WERI-Rb-1 (cell line): ENCODE measurements at regions not wholly inside any gene's neighbourhood (a gene's known extent, or its start where the extent isn't known, plus 50 kb on each side); places are given as distances from the start of the nearest gene placed in this dataset.

Experiments used
- DNase-seq: peaks from one replicate; pipeline ENCODE4 v3.0.0-alpha.2; 2020
- H3K27ac ChIP-seq: fragments of 250-450 bp; sonication (Bioruptor Pico); 2 replicates; pipeline ENCODE4 v1.5.1; 2020; ENCODE audit warnings: mild to moderate bottlenecking, moderate library complexity
- H3K27me3 ChIP-seq: fragments of 250-450 bp; sonication (Bioruptor Pico); 2 replicates; pipeline ENCODE4 v1.5.1; 2021; ENCODE audit warnings: mild to moderate bottlenecking, low read depth, moderate library complexity; ENCODE audit not compliant: insufficient read depth, severe bottlenecking
- H3K36me3 ChIP-seq: fragments of 250-450 bp; sonication (Bioruptor Pico); 2 replicates; pipeline ENCODE4 v1.5.1; 2020; ENCODE audit warnings: mild to moderate bottlenecking, moderate library complexity
- H3K4me3 ChIP-seq: 2 replicates; pipeline ENCODE4 v1.5.1; 2011; ENCODE audit warnings: low read depth, mild to moderate bottlenecking, control low read depth, low read length
- H3K9me3 ChIP-seq: fragments of 250-450 bp; sonication (Bioruptor Pico); 2 replicates; pipeline ENCODE4 v1.5.1; 2021; ENCODE audit warnings: mild to moderate bottlenecking, moderate library complexity; ENCODE audit not compliant: severe bottlenecking
- CTCF ChIP-seq: IDR thresholded peaks from 2 replicates; pipeline ENCODE4 v1.5.1; 2011; ENCODE audit warnings: low read depth, mild to moderate bottlenecking, control low read depth, inconsistent platforms, low read length

GRCh38 chr10:130500261-130501000 lies 364.2 kb downstream of the GLRX3 start:
- peaks cover 4% of the 10 kb centered on the region for H3K9me3 ChIP-seq
- no peak for TF ChIP-seq CTCF
- H3K36me3 ChIP-seq, result no peaks in the 10 kb centered on the region
- H3K27me3 ChIP-seq, result no peaks in the 10 kb centered on the region
- no peak overlapping the region for H3K27ac ChIP-seq
- DNase-seq, result no peak
- no peak overlapping the region for H3K4me3 ChIP-seq

GRCh38 chr10:130507461-130507860 lies 371.3 kb downstream of the GLRX3 start:
- TF ChIP-seq CTCF, result no peak
- no peaks in the 10 kb centered on the region for H3K36me3 ChIP-seq
- no peak overlapping the region for H3K4me3 ChIP-seq
- H3K27ac ChIP-seq, result no peak overlapping the region
- DNase-seq, result no peak
- H3K27me3 ChIP-seq, result no peaks in the 10 kb centered on the region
- peaks cover 4% of the 10 kb centered on the region for H3K9me3 ChIP-seq

GRCh38 chr10:130509881-130510689 lies 373.9 kb downstream of the GLRX3 start:
- Histone ChIP-seq H3K4me3 (no peak overlapping the region), H3K36me3 (no peaks in the 10 kb centered on the region), H3K9me3 (no peaks in the 10 kb centered on the region), H3K27me3 (no peaks in the 10 kb centered on the region), H3K27ac (no peak overlapping the region)
- TF ChIP-seq CTCF, result no peak
- DNase-seq, result no peak

GRCh38 chr10:130510755-130511154 lies 374.6 kb downstream of the GLRX3 start:
- Histone ChIP-seq H3K9me3 (no peaks in the 10 kb centered on the region), H3K4me3 (no peak overlapping the region), H3K36me3 (no peaks in the 10 kb centered on the region), H3K27ac (no peak overlapping the region), H3K27me3 (no peaks in the 10 kb centered on the region)
- DNase-seq, result no peak
- TF ChIP-seq CTCF, result no peak

- Histone ChIP-seq H3K27me3 (no peaks in the 10 kb centered on the region), H3K9me3 (no peaks in the 10 kb centered on the region), H3K36me3 (no peaks in the 10 kb centered on the region), H3K27ac (no peak overlapping the region), H3K4me3 (no peak overlapping the region)
- no peak for DNase-seq
- TF ChIP-seq CTCF, result no peak
These were observed 375.6 kb downstream of the GLRX3 start for GRCh38 chr10:130511766-130512165.
